ENCODE measurements at regions not wholly inside any gene's neighbourhood (a gene's known extent, or its start where the extent isn't known, plus 50 kb on each side); places are given as distances from the start of the nearest gene placed in this dataset.

DNA sequence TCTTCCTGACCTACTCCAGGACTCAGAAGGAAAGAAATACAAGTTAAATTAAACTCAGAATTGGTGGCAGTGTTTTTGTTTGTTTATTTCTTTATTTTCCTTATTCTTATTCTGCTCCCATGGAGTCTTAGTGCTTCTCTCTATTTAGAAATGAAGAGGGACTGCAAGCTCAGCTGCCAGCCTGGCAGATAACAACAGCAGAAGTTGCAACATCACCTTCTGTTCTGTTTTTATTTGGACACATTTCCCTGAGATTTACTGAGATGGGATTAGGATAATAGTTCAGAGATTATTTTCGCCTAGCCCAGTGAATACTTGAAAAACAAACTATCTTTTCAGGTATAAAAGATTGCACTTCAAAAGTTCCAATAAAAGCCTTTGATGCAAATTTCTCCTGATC lies 70.4 kb upstream of the DTNA start:
- DNase-seq (ENCODE audit: low read depth): no peak

DNA sequence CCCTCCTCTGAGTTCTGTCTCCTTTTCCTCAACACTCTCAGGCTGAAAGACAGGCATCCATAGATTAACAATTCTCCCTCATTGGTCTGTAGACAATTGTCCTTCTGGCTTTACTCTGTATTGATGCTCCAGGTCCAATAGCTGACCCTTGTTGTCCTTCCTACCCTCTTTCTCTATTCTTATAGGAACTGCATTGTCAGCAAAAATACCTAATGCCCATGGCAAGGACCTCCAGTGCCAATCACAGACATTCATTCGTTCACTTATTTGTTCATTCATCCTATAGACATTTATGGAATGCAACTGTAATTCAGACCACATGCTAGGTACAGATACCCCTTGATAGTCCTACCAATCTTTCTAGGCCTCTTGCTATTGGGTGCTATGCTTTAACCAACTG lies 69.8 kb upstream of the DTNA start:
- DNase-seq (ENCODE audit: low read depth): no peak

DNA sequence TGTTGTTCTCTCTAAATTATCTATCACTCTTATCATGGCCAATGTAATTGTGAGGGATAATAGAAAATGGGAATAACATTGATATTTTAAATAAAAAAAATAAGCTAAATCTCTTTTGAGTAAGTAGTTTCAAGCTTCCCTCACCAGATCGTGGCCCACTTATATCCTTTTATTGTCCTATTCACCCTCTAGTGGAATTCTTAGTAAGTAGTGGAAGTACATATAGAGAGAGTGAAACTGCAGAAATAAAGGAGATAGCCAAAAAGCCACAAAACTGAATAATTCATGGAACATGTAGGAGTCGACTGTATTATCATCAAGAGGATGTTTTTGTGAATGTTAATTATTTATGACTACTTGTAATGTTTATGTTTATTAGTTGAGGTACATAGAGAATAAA lies 66.1 kb upstream of the DTNA start:
- DNase-seq (ENCODE audit: low read depth): no peak

DNA sequence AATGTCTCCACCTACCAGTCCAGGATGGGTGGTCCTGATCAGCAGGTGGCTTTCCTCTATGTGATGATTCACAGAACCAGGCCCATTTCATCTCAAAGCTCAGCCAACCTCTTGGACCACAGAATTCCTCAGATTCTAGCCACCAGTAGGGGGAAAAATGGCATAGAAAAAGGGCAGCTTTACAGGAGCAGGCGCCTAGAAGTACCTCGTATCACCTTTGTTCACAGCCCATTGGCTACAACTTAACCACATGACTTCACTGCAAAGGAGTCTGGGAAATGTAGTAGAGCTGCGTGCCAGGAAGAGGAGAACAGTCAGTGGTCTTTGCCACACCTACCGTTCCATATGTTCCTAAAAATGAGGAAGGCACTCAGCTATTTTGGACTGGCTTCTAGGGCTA lies 62.8 kb upstream of the DTNA start:
- peak; percentile 3 for DNase-seq (ENCODE audit: low read depth)

DNA sequence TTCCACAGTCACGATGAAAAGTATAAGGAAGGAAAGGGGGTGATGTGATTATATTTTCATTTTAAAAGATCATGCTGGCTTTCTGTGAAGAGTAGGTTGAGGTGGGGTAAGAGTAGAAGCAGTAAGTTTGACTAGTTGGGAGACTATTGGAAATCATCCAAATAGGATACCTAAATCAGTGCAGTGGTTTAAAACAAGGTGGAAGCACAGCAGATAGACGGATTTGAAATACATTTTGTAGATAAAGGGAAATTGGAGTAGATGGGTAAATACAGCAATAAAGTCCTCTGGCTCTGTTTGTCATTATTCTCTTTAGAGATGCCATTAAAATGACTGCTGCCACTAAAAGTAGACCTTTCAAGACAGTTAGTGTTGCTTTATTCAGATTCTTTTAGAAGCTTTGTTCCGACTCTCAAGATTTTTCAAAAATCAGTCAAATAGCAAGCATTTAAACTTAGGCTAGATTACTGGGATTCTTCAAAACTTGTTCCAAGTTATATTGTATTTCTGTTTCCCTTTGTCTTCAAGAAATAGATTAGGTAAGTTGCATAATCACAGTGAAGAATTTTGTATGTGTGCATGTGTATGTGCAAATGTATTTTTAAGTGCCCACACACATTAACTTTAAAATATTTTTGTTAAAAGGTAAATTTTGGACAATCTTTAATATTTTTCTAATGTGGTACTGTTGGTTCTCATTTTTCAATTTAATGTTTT lies 61.7 kb upstream of the DTNA start:
- DNase-seq (ENCODE audit: low read depth): no peak

DNA sequence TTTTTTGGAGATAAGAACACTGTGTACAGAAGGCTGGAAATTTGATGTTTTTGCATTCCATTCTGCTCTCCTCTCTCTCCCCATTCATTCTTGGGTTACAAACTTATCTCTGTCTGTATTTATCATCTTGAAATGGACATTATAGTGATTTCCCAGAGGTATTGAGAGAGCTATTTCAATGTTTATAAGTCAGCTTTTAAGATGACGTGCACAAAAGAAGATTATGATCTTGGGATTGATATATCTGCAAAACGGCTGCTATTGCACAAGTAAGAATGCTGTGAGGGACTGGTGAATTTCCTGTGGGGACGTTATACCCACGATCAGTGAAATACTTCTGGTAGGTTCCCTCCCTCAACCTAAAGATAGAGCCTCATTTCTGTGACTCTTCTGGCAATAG lies 61.0 kb upstream of the DTNA start:
- no peak for DNase-seq (ENCODE audit: low read depth)

DNA sequence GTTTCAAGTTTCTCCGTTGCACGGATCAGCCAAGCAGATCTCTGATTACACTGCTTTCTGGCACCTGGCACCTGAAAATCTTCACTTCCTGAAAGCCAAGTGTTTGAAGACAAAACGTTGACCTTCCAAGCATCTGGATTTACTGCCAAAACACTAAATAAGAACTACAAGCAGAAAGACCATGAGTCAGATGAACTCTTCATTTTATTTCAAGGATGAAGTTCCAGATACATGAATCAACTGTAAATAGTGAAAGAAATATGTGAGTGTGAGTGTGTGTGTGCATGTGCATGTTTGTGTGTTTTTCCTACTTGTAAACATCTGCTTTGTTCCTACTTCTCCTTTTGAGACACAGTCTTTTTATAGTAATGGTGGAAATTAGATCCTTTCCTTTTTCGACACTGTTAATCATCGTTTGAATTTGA lies 60.0 kb upstream of the DTNA start:
- peak; percentile 66 for DNase-seq (ENCODE audit: low read depth)

- DNase-seq (ENCODE audit: low read depth): peak; percentile 42
Measured at GRCh38 chr18:34651586-34652369, 58.3 kb upstream of the DTNA start.

DNA sequence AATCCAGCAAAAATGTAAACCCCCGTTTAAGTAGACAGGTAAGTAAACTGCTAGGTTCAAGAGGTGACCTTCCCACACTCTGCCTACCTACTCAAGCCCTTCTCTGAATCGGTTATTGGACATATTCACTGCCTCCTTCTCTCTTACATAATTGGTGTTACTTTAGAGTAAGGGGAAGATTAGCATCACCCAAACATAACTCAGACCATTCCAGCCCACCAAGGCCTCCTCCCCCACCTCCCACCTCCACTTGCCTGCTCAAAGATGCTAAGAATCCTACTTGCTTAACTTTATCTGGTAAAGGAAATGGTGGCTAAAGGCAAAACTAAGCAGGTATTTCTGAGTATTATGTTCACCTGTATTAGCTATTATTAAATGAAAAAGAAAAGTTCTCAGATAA lies 55.0 kb upstream of the DTNA start:
- no peak for DNase-seq (ENCODE audit: low read depth)

- no peak for DNase-seq (ENCODE audit: low read depth)
Measured at GRCh38 chr18:34657860-34658500, 52.1 kb upstream of the DTNA start.

GRCh38 chr18:34659579-34660517 lies 50.2 kb upstream of the DTNA start:
- peak; percentile 96 for DNase-seq (ENCODE audit: low read depth)
